Smooth muscle cell (in vitro differentiated cells): ENCODE measurements at regions not wholly inside any gene's neighbourhood (a gene's known extent, or its start where the extent isn't known, plus 50 kb on each side); places are given as distances from the start of the nearest gene placed in this dataset.

Experiments
- DNase-seq: peaks from one replicate; lab custom pipeline; 2025; ENCODE audit not compliant: unreplicated experiment; lab: John Stamatoyannopoulos, UW
- H2AFZ ChIP-seq: fragments of 200-600 bp; sonication (generic); 2 replicates; pipeline ENCODE4 v1.6.0; 2016; ENCODE audit warnings: antibody characterized with exemption, low read depth, mild to moderate bottlenecking
- H3F3A ChIP-seq: fragments of 200-600 bp; sonication (generic); 2 replicates; pipeline ENCODE4 v1.6.0; 2017; ENCODE audit warnings: antibody characterized with exemption, low read depth
- H3K27ac ChIP-seq: fragments of 200-600 bp; sonication (generic); 2 replicates; pipeline ENCODE4 v1.5.1; 2016; ENCODE audit warnings: low read depth, mild to moderate bottlenecking
- H3K27me3 ChIP-seq: fragments of 200-600 bp; sonication (generic); 2 replicates; pipeline ENCODE4 v1.6.1; 2016; ENCODE audit warnings: low read depth, mild to moderate bottlenecking
- H3K36me3 ChIP-seq: fragments of 200-600 bp; sonication (generic); 2 replicates; pipeline ENCODE4 v1.5.1; 2016; ENCODE audit warnings: low read depth
- H3K4me1 ChIP-seq: fragments of 200-600 bp; sonication (generic); 2 replicates; pipeline ENCODE4 v1.5.1; 2016; ENCODE audit warnings: low read depth
- H3K4me2 ChIP-seq: fragments of 200-600 bp; sonication (generic); 2 replicates; pipeline ENCODE4 v1.6.0; 2016; ENCODE audit warnings: mild to moderate bottlenecking
- H3K4me3 ChIP-seq: fragments of 200-600 bp; sonication (generic); 2 replicates; pipeline ENCODE4 v1.5.1; 2016; ENCODE audit warnings: mild to moderate bottlenecking
- H3K79me2 ChIP-seq: fragments of 200-600 bp; sonication (generic); 2 replicates; pipeline ENCODE4 v1.6.0; 2016; ENCODE audit warnings: low read depth, mild to moderate bottlenecking
- H3K9ac ChIP-seq: fragments of 200-600 bp; sonication (generic); 2 replicates; pipeline ENCODE4 v1.6.0; 2016; ENCODE audit warnings: low read depth
- H3K9me3 ChIP-seq: fragments of 200-600 bp; sonication (generic); replicated peaks from 2 replicates; pipeline ENCODE4 v1.5.1; 2016; ENCODE audit warnings: low read depth
- H4K20me1 ChIP-seq: fragments of 200-600 bp; sonication (generic); 2 replicates; pipeline ENCODE4 v1.6.0; 2016; ENCODE audit warnings: low read depth
- WGBS: methylation state at CpG from one replicate; pipeline ENCODE4 v1.1.7; 2016; ENCODE audit warnings: low lambda C conversion rate; 5-methylcytosine and 5-hydroxymethylcytosine counted together
- TF ChIP-seq, protein P1 (sequence below): fragments of 200-600 bp; sonication (generic); IDR thresholded peaks from 2 replicates; pipeline ENCODE4 v1.5.1; 2017; ENCODE audit warnings: borderline replicate concordance, mild to moderate bottlenecking, antibody characterized with exemption; ENCODE audit not compliant: insufficient read depth, poor library complexity, severe bottlenecking

DNA sequence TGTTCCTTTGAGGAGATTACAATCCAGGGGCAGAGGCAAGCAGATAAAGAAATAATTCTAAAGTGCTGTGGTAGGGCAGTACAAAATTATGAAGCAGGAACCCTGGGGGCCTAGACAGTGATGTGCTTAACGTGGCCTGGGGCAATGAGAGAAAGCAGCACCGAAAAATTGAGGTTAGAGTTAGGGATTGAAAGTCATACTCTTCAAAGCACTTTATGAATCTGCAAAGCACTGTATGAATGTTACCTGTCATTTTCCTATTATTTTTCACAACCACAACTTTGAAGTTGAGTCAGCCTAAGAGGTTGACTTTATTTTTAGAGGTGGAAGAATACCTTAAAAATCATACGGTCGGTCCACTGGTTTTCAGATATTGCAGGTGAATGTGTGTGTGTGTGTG is 183.4 kb upstream of the NFIA start:
- Histone ChIP-seq H3K36me3 (no peaks in the 10 kb centered on the region), H3K4me1 (peaks cover 24% of the 10 kb centered on the region), H3K4me2 (no peak overlapping the region), H3K9ac (no peak overlapping the region), H3K4me3 (no peak overlapping the region), H3F3A (no peaks in the 10 kb centered on the region), H2AFZ (no peak overlapping the region), H4K20me1 (no peaks in the 10 kb centered on the region), H3K27me3 (no peaks in the 10 kb centered on the region), H3K79me2 (no peaks in the 10 kb centered on the region), H3K9me3 (no peaks in the 10 kb centered on the region), H3K27ac (no peak overlapping the region)
- WGBS = 82% methylated on average over 4 of the region's 4 CpGs
- no peak for DNase-seq
- TF ChIP-seq, protein P1, sequence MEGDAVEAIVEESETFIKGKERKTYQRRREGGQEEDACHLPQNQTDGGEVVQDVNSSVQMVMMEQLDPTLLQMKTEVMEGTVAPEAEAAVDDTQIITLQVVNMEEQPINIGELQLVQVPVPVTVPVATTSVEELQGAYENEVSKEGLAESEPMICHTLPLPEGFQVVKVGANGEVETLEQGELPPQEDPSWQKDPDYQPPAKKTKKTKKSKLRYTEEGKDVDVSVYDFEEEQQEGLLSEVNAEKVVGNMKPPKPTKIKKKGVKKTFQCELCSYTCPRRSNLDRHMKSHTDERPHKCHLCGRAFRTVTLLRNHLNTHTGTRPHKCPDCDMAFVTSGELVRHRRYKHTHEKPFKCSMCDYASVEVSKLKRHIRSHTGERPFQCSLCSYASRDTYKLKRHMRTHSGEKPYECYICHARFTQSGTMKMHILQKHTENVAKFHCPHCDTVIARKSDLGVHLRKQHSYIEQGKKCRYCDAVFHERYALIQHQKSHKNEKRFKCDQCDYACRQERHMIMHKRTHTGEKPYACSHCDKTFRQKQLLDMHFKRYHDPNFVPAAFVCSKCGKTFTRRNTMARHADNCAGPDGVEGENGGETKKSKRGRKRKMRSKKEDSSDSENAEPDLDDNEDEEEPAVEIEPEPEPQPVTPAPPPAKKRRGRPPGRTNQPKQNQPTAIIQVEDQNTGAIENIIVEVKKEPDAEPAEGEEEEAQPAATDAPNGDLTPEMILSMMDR = no peak

DNA sequence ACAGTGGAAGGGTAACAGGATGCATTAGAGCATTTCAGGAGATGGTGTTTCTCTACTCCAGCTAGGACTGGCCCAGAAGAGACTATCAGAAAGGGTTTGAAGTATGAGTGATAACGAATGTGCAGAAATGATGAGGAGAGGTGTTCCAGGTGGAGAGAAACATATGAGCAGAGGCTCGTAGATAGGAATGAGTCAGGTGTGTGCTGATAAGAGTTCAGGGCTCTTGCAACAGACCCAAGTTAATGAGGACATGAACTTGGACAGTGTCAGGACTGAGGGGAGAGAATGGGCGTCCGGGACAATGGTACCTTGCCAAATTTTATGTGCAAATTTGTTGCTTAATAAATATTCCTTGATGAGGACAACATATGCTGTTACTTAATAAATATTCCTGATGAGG is 183.9 kb upstream of the NFIA start:
- Histone ChIP-seq H3F3A (no peaks in the 10 kb centered on the region), H3K9me3 (no peaks in the 10 kb centered on the region), H4K20me1 (no peaks in the 10 kb centered on the region), H3K4me1 (peaks cover 29% of the 10 kb centered on the region), H3K79me2 (no peaks in the 10 kb centered on the region), H2AFZ (no peak overlapping the region), H3K4me3 (no peak overlapping the region), H3K27me3 (no peaks in the 10 kb centered on the region), H3K27ac (no peak overlapping the region), H3K36me3 (no peaks in the 10 kb centered on the region), H3K9ac (no peak overlapping the region), H3K4me2 (no peak overlapping the region)
- 87% methylated on average over 4 of the region's 4 CpGs for WGBS
- TF ChIP-seq, protein P1 = no peak
- no peak for DNase-seq

DNA sequence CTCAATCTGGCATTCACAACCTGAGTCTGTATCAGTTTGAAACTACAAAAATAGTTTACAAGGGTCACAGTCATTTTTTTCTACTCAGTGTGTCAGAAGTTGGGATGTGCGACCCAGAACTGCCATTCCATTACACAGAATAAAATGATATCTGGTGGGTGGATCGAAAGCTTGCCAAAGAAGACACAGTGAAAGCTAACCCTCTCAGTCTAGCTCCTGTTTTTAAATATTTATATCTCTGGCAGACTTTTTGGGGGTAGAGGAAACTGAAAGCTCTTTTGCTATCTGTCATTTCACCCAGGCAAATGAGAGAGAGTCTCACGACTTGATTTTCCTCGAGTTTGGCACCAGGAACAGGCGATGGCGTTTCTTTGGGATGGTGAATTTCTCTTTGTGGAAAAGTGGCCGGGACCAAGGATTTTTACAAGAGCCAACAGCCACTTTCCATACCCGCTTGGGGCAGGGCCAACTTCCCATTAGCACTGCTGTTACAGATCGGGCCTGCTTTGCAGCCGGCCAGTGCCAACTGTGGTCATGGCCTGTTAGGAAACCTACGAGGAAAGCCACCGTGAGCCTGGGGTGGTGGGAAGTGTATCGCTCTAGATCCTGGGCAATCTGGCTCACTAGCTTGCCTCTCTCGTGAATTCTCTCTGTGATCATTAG is 185.5 kb upstream of the NFIA start:
- Histone ChIP-seq H3K79me2 (no peaks in the 10 kb centered on the region), H3K4me1 (peaks cover 36% of the 10 kb centered on the region), H2AFZ (no peak overlapping the region), H3K9me3 (no peaks in the 10 kb centered on the region), H3K27ac (no peak overlapping the region), H4K20me1 (no peaks in the 10 kb centered on the region), H3K36me3 (no peaks in the 10 kb centered on the region), H3K27me3 (no peaks in the 10 kb centered on the region), H3F3A (no peaks in the 10 kb centered on the region), H3K4me3 (no peak overlapping the region), H3K4me2 (no peak overlapping the region), H3K9ac (no peak overlapping the region)
- WGBS = 98% methylated on average over 14 of the region's 14 CpGs
- no peak for DNase-seq
- TF ChIP-seq, protein P1 = no peak

DNA sequence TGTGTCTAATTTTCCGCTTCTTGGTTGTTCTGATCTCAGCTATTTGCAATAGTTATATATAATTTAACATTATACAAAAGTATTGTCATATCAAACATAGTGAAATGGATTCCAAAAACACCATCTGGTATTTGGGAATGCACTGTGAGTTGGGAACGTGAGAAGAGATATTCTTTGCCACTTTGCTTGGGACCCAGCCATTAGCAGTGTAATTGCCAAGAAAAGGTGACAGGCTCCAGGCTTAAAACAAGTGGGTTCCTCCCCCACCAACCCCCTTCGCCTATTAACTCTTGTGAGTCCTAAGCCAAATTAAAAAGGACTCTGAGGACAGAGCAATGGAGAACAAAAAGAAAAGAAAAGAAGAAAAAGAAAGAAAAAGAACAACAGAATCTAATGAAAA is 186.7 kb upstream of the NFIA start:
- peaks cover 36% of the 10 kb centered on the region for H3K4me1 ChIP-seq
- H3K27ac ChIP-seq = peak overlapping the region; percentile 74
- H3F3A ChIP-seq = no peaks in the 10 kb centered on the region
- no peaks in the 10 kb centered on the region for H4K20me1 ChIP-seq
- 66% methylated on average over 3 of the region's 3 CpGs for WGBS
- H2AFZ ChIP-seq = peak overlapping the region; percentile 31
- TF ChIP-seq, protein P1 = no peak
- H3K4me2 ChIP-seq = peak overlapping the region; percentile 47
- no peaks in the 10 kb centered on the region for H3K36me3 ChIP-seq
- no peaks in the 10 kb centered on the region for H3K27me3 ChIP-seq
- H3K9ac ChIP-seq = no peak overlapping the region
- H3K9me3 ChIP-seq = no peaks in the 10 kb centered on the region
- DNase-seq = no peak
- H3K79me2 ChIP-seq = no peaks in the 10 kb centered on the region
- no peak overlapping the region for H3K4me3 ChIP-seq
